ENCODE measurements at regions not wholly inside any gene's neighbourhood (a gene's known extent, or its start where the extent isn't known, plus 50 kb on each side); places are given as distances from the start of the nearest gene placed in this dataset.

DNA sequence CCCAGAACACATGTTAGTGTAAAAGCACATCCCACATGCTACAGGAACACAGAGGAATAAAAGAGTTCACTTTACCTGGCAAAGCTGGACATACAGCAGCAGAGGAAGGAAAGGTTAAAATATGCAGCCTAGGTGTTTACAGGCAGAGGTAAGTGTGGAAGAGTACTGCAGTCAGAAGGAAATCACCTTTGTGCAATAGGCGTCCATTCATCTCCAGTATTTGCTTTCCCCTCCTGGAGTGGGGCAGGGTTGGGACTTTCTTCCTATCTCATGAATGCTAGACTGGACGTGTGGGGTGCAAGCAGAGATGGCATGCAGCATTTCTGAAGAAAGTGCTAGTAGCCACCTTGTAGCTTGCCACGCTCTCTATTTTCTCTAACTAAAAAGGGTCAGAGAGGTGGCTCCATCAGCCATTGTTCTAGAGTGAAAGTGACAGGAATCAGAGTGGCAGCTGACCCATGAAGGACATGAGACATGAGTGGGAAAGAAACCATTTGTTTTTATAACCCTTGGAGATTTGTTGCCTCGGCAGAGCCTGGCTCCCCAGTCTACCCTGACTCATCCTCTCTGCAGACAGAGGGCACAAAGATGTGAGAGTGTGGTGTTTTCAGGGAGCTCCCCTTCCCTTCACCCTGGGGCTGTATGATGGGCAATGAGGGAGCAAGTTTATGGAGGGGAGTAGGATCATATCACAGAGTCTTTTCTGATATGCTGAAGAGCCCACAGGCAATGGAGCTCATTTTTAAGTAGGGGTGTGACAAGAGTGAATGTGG lies 101.2 kb upstream of the SEC61G start:
- no peak for TF ChIP-seq EZH2 (IDR thresholded peaks at IDR 0.05; ENCODE audit: borderline replicate concordance, low read depth, low read length, poor library complexity, severe bottlenecking)
- TF ChIP-seq CTCF (conservative IDR thresholded peaks at IDR 0.05; ENCODE audit: low read depth, low read length): no peak

All from A673 (cell line).